Nephron (organoid): ENCODE measurements at regions not wholly inside any gene's neighbourhood (a gene's known extent, or its start where the extent isn't known, plus 50 kb on each side); places are given as distances from the start of the nearest gene placed in this dataset.

ENCODE experiments used
- H3K27ac Mint-ChIP-seq, 3 experiments: 2 replicates each; pipeline ENCODE4 v1.8.0; 2020; ENCODE audit warnings: mixed read lengths in 3 of 3, mild to moderate bottlenecking in 2 of 3, moderate library complexity in 1 of 3
- H3K27me3 Mint-ChIP-seq: 2 replicates; pipeline ENCODE4 v1.8.0; 2021; ENCODE audit warnings: low read depth, mild to moderate bottlenecking, moderate library complexity, mixed read lengths
- H3K36me3 Mint-ChIP-seq: 2 replicates; pipeline ENCODE4 v1.8.0; 2020; ENCODE audit warnings: low read depth, mixed read lengths
- H3K4me1 Mint-ChIP-seq: 2 replicates; pipeline ENCODE4 v1.8.0; 2020; ENCODE audit warnings: mixed read lengths
- H3K4me3 Mint-ChIP-seq, 3 experiments: 2 replicates each; pipeline ENCODE4 v1.8.0; 2020; ENCODE audit warnings: mild to moderate bottlenecking in 3 of 3, mixed read lengths in 3 of 3, moderate library complexity in 2 of 3
- H3K9me3 Mint-ChIP-seq: 2 replicates; pipeline ENCODE4 v1.8.0; 2020; ENCODE audit warnings: mixed read lengths
- TF ChIP-seq, protein P1 (sequence below), 3 experiments: fragments of 200-600 bp; sonication (generic); IDR thresholded peaks; one replicate each; pipeline ENCODE4 v1.5.0; 2021; ENCODE audit warnings: antibody characterized with exemption in 3 of 3; ENCODE audit not compliant: unreplicated experiment in 3 of 3

DNA sequence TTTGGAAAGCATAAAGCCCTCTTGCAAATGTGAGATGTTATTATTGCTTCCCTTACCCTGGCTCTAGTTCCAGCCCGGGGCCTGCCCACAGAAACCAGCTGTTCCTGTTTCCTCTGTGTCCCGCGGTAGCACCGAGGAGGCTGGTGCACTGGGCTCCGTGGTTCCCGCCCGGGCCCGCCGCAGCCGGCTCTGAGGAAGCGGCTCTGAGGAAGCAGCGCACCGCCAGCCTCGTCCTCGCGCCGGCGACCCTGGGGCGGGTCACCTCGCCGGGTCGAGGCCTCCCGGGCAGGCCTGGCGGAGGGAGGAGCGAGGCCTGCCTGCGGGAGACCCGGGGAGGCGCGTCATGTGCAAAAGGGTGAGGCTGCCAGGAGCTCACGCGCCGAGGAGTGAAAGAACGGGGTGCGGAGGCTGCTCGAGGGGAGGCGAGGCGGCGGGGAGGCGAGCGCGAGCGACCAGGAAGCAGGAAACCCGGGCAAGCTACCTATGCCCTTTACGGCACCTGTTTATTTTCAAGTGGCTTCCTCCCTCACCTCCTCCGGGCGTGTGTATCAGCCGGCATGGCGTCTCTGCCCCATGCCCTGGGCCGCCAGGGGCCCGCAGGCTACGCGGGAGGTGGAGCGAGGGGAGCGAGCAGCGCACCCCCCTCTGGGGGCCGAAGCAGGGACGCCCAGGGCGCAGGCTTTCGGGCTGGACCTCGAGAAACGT lies 61.3 kb upstream of the MEGF10 start:
- peaks cover 4% of the 10 kb centered on the region for H3K4me1 Mint-ChIP-seq
- no peak overlapping the region for H3K27ac Mint-ChIP-seq
- peak overlapping the region; percentile 55 to 75 (median 75) for H3K4me3 Mint-ChIP-seq
- H3K9me3 Mint-ChIP-seq = no peaks in the 10 kb centered on the region
- H3K36me3 Mint-ChIP-seq = no peaks in the 10 kb centered on the region
- TF ChIP-seq, protein P1, sequence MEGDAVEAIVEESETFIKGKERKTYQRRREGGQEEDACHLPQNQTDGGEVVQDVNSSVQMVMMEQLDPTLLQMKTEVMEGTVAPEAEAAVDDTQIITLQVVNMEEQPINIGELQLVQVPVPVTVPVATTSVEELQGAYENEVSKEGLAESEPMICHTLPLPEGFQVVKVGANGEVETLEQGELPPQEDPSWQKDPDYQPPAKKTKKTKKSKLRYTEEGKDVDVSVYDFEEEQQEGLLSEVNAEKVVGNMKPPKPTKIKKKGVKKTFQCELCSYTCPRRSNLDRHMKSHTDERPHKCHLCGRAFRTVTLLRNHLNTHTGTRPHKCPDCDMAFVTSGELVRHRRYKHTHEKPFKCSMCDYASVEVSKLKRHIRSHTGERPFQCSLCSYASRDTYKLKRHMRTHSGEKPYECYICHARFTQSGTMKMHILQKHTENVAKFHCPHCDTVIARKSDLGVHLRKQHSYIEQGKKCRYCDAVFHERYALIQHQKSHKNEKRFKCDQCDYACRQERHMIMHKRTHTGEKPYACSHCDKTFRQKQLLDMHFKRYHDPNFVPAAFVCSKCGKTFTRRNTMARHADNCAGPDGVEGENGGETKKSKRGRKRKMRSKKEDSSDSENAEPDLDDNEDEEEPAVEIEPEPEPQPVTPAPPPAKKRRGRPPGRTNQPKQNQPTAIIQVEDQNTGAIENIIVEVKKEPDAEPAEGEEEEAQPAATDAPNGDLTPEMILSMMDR (IDR thresholded peaks at IDR 0.05; ENCODE audit: unreplicated experiment in 3 of 3) = no peak
- peaks cover 20% of the 10 kb centered on the region for H3K27me3 Mint-ChIP-seq

DNA sequence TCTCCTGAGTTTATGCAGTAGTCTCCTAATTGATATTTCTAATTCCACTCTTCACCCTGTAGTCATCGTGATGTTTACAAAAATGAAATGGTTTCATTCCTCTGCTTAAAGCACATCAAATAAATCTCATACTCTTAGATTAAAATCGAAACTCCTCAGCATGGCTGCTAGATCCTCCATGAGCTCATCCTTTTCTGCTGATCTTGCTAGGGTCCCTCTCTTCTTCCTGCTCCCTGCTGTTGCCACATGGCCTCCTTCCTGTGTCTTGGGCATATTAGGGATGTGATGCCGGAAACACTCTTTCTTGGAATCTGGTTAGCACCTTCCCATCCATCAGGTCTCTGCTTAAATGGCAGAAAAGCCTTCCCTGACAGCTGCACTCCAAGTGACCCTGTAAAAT lies 59.5 kb upstream of the MEGF10 start:
- Mint-ChIP-seq H3K4me3 (peak overlapping the region; percentile 16 to 70 (median 43)), H3K4me1 (peaks cover 4% of the 10 kb centered on the region), H3K36me3 (no peaks in the 10 kb centered on the region), H3K9me3 (no peaks in the 10 kb centered on the region), H3K27ac (no peak overlapping the region), H3K27me3 (peaks cover 19% of the 10 kb centered on the region)
- TF ChIP-seq, protein P1 (IDR thresholded peaks at IDR 0.05; ENCODE audit: unreplicated experiment in 3 of 3) = no peak

DNA sequence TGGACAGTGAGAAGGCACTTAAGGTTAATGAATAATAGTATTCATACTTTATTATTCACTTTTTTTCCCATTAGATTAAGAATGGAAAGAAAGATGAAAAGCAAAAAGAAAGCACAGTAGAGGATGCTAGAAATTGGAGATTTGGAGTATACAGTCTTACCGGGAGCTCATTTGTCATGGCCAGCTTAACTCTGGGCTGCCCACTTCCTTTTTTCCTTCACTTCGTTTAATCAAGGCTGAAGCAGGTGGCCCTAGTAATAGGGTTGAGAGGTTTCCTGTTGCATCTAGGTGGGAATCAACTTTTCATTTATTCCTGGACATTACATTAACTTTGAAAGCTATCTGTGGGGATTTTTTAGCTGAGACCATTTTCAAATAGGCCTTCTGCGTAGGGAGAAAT lies 57.0 kb upstream of the MEGF10 start:
- no peaks in the 10 kb centered on the region for H3K36me3 Mint-ChIP-seq
- H3K4me3 Mint-ChIP-seq = no peak overlapping the region
- H3K4me1 Mint-ChIP-seq = peaks cover 4% of the 10 kb centered on the region
- no peak overlapping the region for H3K27ac Mint-ChIP-seq
- TF ChIP-seq, protein P1 (IDR thresholded peaks at IDR 0.05; ENCODE audit: unreplicated experiment in 3 of 3) = no peak
- H3K9me3 Mint-ChIP-seq = no peaks in the 10 kb centered on the region
- H3K27me3 Mint-ChIP-seq = peaks cover 9% of the 10 kb centered on the region

DNA sequence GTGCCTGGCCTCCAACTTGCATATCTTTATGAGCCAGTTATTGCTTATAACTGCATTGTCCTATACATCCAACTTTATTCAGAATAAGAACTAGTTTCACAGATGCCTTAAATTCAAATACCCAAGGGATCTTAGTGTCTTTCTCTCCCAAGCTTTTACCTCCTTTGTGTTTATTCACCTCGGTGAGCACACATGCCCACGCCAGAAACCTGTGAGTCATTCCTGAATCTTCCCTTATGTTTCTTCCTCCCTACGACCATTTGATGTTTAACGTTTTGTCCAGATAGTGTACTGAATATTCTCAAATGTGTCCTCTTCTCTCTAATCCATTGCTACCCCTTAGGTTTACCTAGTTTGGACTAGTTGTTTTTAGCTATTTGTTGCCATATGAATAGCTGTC lies 55.5 kb upstream of the MEGF10 start:
- H3K4me3 Mint-ChIP-seq = no peak overlapping the region
- no peaks in the 10 kb centered on the region for H3K36me3 Mint-ChIP-seq
- H3K9me3 Mint-ChIP-seq = no peaks in the 10 kb centered on the region

DNA sequence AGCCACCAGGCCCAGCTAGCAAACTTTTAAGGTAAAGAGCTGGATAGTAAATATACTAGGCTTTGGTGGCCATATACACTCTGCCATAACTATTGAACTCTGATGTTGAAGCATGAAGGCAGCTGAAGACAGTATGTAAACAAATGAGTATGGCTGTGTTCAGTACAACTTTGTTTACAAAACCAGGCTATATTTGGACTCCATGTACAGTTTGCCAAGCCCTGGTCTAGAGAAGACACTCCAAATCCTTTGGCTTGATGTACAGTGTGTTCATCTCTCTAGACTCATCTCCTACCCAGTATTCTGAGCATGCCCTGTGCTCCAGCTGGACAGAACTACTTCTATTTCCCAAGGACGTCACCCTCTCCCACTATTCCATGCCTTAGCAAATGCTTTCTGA lies 54.3 kb upstream of the MEGF10 start:
- Mint-ChIP-seq H3K4me1 (no peaks in the 10 kb centered on the region), H3K27me3 (no peaks in the 10 kb centered on the region), H3K9me3 (no peaks in the 10 kb centered on the region), H3K27ac (no peak overlapping the region), H3K4me3 (no peak overlapping the region), H3K36me3 (no peaks in the 10 kb centered on the region)
- TF ChIP-seq, protein P1 (IDR thresholded peaks at IDR 0.05; ENCODE audit: unreplicated experiment in 3 of 3) = no peak

More for the DNA sequence above, 55.5 kb upstream of the MEGF10 start:
- TF ChIP-seq, protein P1 (IDR thresholded peaks at IDR 0.05; ENCODE audit: unreplicated experiment in 3 of 3) = no peak
- peaks cover 3% of the 10 kb centered on the region for H3K27me3 Mint-ChIP-seq
- H3K27ac Mint-ChIP-seq = no peak overlapping the region
- no peaks in the 10 kb centered on the region for H3K4me1 Mint-ChIP-seq
